GM10248 (cell line): ENCODE measurements at regions not wholly inside any gene's neighbourhood (a gene's known extent, or its start where the extent isn't known, plus 50 kb on each side); places are given as distances from the start of the nearest gene placed in this dataset.

Experiments
- CTCF ChIA-PET: fragments of 300-600 bp; sonication (Branson Sonifier 250); formaldehyde crosslinking; extraction: SDS; loops from one replicate; lab custom pipeline; 2021; ENCODE audit warnings: antibody characterized with exemption; lab: Yijun Ruan, JAX
- POLR2A ChIA-PET: fragments of 350-650 bp; sonication (Branson Sonifier 250); formaldehyde crosslinking; extraction: SDS; loops from one replicate; lab custom pipeline; 2020; ENCODE audit warnings: antibody characterized with exemption; lab: Yijun Ruan, JAX
- DNase-seq: peaks from one replicate; pipeline ENCODE4 v3.0.0; 2012; ENCODE audit errors: extremely low spot score
- CTCF ChIP-seq: IDR thresholded peaks from 2 replicates; pipeline ENCODE4 v1.5.1; 2012; ENCODE audit warnings: mild to moderate bottlenecking, low read depth; ENCODE audit errors: extremely low read depth, missing control alignments, control extremely low read depth

DNA sequence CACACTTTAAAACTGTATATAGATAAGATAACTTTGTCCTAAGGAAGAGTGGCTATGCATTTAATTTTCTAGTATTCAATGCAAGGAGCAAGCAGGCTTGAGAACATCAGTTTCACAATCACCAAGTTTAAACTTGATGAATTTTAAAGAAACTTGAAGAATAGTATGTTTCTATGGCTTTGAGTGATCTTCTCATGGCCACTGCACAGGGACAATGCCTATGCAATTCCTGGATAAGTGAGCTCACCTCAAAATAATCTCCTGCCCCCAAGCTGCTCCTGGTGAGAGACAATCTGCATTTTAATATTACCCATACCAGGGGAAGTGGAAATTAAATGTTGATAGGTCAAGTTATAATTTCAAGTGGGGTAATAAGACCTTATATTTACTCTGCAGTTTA is 376.6 kb upstream of the CBLB start:
- CTCF ChIA-PET = interaction anchor here (1.2 kb wide), 3 partner anchors 20 to 39 kb away, joined by 3 to 5 read pairs (median 3); no protein-coding TSS in a partner anchor
- no peak for TF ChIP-seq CTCF
- no peak for DNase-seq
- POLR2A ChIA-PET = no interaction called here

DNA sequence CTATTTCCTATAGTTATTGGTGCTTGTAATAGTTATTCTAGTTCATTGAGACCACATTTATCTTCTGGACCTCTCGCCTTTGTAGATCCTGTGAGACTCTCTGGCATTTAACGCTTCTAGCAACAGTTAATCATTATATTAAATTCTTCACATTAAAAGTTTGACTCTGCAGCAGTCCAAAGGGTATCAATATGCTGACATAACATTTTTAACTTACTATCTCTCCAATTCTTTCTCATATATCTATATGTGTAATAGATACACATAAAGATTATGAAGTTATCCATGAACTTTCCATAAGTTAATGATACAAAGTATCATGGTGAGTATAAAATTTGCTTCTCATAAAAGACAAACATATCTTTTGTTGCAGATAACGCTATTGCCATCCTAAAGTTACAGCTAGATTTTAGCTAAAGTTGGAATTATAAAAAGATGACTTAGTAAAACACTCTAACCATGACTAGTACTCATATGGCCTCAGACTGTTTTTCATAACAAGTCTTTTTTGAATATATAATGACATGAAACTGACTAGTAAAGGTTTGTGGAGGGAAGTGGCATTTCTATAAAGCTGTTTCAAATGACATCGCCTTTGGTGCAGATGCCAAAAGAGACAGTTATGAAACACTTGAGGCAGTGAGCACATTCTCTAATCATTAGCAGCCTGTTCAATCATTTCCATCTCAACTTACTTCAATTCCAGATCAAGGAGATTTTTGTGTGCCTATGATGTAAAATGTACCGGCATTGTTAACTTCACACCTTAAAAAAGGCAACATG is 379.3 kb upstream of the CBLB start:
- CTCF ChIA-PET = interaction anchor here (1.2 kb wide), 1 partner anchor 9 kb away, joined by 3 read pairs; no protein-coding TSS in a partner anchor
- no peak for TF ChIP-seq CTCF
- no peak for DNase-seq
- POLR2A ChIA-PET = interaction anchor here (0.7 kb wide), 1 partner anchor 464 kb away, joined by 3 read pairs; no protein-coding TSS in a partner anchor

GRCh38 chr3:106249159-106249558 is 380.3 kb upstream of the CBLB start:
- no peak for DNase-seq
- POLR2A ChIA-PET = no interaction called here
- CTCF ChIA-PET = no interaction called here
- no peak for TF ChIP-seq CTCF

GRCh38 chr3:106249981-106250380 is 381.2 kb upstream of the CBLB start:
- ChIA-PET CTCF (interaction anchor here (1.0 kb wide), 1 partner anchor 72 kb away, joined by 3 read pairs; no protein-coding TSS in a partner anchor), POLR2A (no interaction called here)
- no peak for DNase-seq
- no peak for TF ChIP-seq CTCF

DNA sequence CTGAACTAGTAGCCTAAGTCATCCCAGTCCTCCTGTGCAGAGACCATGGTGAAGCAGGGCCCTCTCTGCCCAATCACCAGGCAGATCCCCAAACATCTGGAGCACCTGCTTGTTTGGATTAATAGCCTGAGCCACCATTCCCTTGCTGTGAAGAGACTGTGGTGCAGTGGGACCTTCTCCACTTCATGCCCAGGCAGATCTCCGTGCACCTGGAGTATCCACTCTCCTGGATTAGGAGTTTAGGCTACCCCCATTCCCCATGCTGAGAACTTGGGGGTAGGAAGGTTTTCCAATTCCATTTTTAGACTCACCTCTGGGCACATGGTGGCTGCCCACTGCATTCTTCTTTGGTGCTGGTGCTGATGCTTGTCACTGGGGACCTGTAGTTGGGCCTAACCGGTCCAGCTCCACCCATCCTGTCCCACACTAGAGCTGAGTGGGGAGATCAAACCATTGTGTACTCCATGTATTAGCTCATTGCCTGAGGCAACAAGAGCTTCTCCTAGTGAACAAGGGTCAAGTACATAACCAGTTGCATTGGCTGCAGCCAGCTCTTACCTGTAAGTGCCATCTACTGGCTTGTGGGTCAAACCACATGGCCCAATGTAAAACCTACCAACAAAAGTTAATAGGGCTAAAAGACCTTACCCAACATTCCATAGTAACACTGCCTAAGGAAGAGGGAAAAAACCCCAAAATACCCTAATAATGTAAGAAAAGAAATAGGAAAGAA is 382.5 kb upstream of the CBLB start:
- TF ChIP-seq CTCF = no peak
- ChIA-PET CTCF (interaction anchor here (1.0 kb wide), 1 partner anchor 73 kb away, joined by 3 read pairs; no protein-coding TSS in a partner anchor), POLR2A (interaction anchor here (1.0 kb wide), 1 partner anchor 14 kb away, joined by 3 read pairs; no protein-coding TSS in a partner anchor)
- DNase-seq = no peak

DNA sequence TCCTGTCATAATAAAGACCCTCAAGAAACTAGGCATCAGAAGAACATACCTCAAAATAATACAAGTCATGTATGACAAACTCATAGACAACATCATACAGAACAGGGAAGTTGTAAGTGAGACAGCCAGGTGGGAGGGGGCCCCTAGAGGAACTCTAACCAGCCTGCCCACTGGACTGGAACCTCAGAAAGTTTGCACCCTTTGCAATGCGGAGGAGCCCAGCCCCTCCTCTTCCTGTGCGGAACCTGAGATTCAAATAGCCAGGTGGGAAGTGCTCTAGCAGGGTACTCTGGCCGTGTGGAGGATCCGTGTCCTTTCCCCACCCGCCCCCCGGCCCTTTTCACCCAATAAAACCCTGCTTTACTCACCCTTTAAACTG is 387.0 kb upstream of the CBLB start:
- POLR2A ChIA-PET = no interaction called here
- CTCF ChIA-PET = interaction anchor here (1.4 to 2.2 kb wide), 3 partner anchors 9 to 353 kb away, joined by 5 to 6 read pairs (median 5); no protein-coding TSS in a partner anchor

More for the DNA sequence above, 387.0 kb upstream of the CBLB start:
- peak; percentile 67 for DNase-seq
- no peak for TF ChIP-seq CTCF
